Fibroblast of skin of scalp (primary cell): ENCODE measurements at regions not wholly inside any gene's neighbourhood (a gene's known extent, or its start where the extent isn't known, plus 50 kb on each side); places are given as distances from the start of the nearest gene placed in this dataset.
"Not testable (repeated sequence)": the region's sequence is repeated elsewhere in the genome, so short reads cannot be mapped to it uniquely, and the experiment has no call there.

Experiments
- DNase-seq: peaks from one replicate; pipeline ENCODE4 v3.0.0-alpha.2; 2013

DNA sequence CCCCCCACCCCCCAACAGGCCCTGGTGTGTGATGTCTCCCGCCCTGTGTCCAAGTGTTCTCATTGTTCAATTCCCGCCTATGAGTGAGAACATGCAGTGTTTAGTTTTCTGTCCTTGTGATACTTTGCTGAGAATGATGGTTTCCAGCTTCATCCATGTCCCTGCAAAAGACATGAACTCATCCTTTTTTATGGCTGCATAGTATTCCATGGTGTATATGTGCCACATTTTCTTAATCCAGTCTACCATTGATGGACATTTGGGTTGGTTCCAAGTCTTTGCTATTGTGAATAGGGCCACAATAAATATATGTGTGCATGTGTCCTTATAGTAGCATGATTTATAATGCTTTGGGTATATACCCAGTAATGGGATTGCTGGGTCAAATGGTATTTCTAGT lies 54.0 kb downstream of the ZCCHC13 start:
- not testable (repeated sequence) for DNase-seq

DNA sequence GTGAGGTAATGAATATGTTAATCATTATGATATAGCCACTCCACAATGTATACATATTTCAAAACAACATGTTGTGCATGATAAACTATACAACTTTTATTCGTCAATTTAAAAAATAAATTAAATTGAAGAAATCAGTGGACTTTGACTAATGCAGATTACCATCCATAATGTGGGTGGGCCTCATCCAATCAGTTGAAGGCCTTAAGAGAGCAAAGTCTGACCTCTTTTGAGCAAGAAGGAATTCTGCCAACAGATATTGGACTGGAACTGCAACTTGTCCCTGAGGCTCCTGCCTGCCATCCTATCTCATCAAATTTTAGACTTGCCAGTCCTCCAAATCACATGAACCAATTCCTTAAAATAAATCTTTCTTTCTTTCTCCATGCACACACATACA lies 57.4 kb upstream of the SLC16A2 start:
- DNase-seq, result no peak

GRCh38 chrX:74369666-74370065 lies 51.6 kb upstream of the SLC16A2 start:
- DNase-seq, result no peak

DNA sequence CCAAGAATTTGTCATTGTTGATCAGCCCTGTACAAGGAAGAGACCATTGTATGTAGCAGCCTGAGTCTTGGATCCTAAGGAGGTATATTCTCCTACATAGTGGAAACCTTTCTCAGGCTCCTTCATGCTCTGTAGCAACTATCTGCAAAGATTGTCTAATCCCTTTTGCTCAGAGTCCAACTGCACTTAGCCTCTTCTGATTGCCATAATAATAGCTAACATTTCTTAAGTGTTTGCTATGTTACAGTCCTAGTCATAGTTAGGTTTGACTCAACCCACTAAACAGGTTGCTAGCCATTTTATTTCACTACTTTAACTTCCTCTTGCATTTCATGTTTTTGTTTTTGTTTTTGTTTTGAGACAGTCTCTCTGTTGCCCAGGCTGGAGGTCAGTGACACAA lies 50.8 kb upstream of the SLC16A2 start:
- no peak for DNase-seq

DNA sequence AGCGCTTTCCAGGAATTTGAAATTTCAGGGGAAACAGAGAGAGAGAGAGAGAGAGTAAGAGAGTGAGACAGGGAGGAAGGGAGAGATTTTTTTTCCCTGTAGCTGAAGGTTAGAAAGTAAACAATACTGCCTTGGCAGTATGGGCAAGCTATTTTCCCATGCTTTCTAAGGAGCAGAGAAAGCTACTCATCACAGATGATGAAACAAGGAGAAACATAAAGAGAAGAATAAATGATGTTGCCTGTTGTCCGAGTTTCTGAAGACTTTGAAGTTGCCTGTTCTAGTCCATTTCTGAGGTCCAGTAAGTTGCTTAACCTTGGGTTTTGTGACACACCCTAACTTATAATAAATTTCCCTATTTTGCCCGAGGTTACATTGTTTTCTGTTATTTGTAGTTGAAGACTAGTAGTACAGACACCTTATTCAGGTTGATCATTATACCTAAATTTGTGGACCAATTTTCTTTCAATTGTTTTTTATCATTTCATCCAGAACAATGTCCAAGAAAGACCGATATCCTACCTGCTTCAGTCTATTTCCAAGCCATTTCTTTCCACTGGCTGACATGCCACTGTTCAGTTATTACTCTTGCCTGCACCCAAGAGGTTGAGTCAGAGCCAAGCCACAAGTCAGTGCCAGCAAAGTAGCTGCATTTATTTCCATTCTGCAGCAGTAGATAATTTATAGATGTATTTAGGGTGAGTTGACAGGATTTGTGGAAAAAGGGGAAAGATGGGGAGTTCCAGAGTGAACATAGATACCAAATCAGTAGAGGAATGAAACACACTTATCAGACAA lies 49.7 kb upstream of the SLC16A2 start:
- peak; percentile 5 for DNase-seq
